PC-9 (cell line): ENCODE measurements at regions not wholly inside any gene's neighbourhood (a gene's known extent, or its start where the extent isn't known, plus 50 kb on each side); places are given as distances from the start of the nearest gene placed in this dataset.
A peak's percentile ranks its signal among the peaks of the same experiment; 100 is the strongest.

Experiments used
- BruUV-seq: library from RNA; stranded (reverse); fragments of 400-500 nt; replicated peaks from 2 replicates; lab custom pipeline; 2021; lab: Mats Ljungman, UMichigan
- CTCF ChIA-PET: fragments of 300-600 bp; sonication (Branson Sonifier 250); formaldehyde crosslinking; loops from one replicate; lab custom pipeline; 2022; ENCODE audit warnings: antibody characterized with exemption; lab: Charles Lee
- POLR2A ChIA-PET: fragments of 300-600 bp; sonication (Branson Sonifier 250); formaldehyde crosslinking; loops from one replicate; lab custom pipeline; 2022; ENCODE audit warnings: antibody characterized with exemption; ENCODE audit not compliant: unreplicated experiment; lab: Charles Lee
- DNase-seq, 2 experiments: peaks; one replicate each; pipeline versions ENCODE4 v3.0.0 to v3.0.0-alpha.2; 2015 to 2022; ENCODE audit warnings: mixed read lengths in 1 of 2
- H2AFZ ChIP-seq: fragments of 200-600 bp; sonication (generic); 2 replicates; pipeline ENCODE4 v1.8.1; 2017; ENCODE audit warnings: antibody characterized with exemption
- H3F3A ChIP-seq: fragments of 200-600 bp; sonication (generic); 2 replicates; pipeline ENCODE4 v1.8.1; 2017; ENCODE audit warnings: antibody characterized with exemption, mild to moderate bottlenecking, low read depth; ENCODE audit not compliant: insufficient read depth
- H3K27ac ChIP-seq: fragments of 200-600 bp; sonication (generic); 2 replicates; pipeline ENCODE4 v1.6.1; 2016; ENCODE audit warnings: mixed run types
- H3K27me3 ChIP-seq: fragments of 200-600 bp; sonication (generic); 2 replicates; pipeline ENCODE4 v1.6.1; 2016; ENCODE audit warnings: low read depth, mixed run types; ENCODE audit not compliant: insufficient read depth
- H3K36me3 ChIP-seq: fragments of 200-600 bp; sonication (generic); 2 replicates; pipeline ENCODE4 v1.6.1; 2016; ENCODE audit warnings: low read depth, mixed run types
- H3K4me1 ChIP-seq: fragments of 200-600 bp; sonication (generic); replicated peaks from 2 replicates; pipeline ENCODE4 v1.6.1; 2016; ENCODE audit warnings: mixed run types; ENCODE audit not compliant: insufficient read depth
- H3K4me2 ChIP-seq: fragments of 200-600 bp; sonication (generic); 2 replicates; pipeline ENCODE4 v1.6.1; 2017; ENCODE audit warnings: mixed run types
- H3K4me3 ChIP-seq: fragments of 200-600 bp; sonication (generic); 2 replicates; pipeline ENCODE4 v1.6.1; 2016; ENCODE audit warnings: mixed run types
- H3K79me2 ChIP-seq: fragments of 200-600 bp; sonication (generic); 2 replicates; pipeline ENCODE4 v1.6.1; 2017; ENCODE audit warnings: low read depth, mixed run types
- H3K9me2 ChIP-seq: fragments of 200-600 bp; sonication (generic); 2 replicates; pipeline ENCODE4 v1.8.1; 2017; ENCODE audit warnings: mild to moderate bottlenecking; ENCODE audit not compliant: insufficient read depth
- H3K9me3 ChIP-seq: fragments of 200-600 bp; sonication (generic); 2 replicates; pipeline ENCODE4 v1.8.1; 2016; ENCODE audit warnings: low read depth; ENCODE audit not compliant: insufficient read depth
- H4K20me1 ChIP-seq: fragments of 200-600 bp; sonication (generic); 2 replicates; pipeline ENCODE4 v1.8.1; 2017; ENCODE audit not compliant: insufficient read depth
- EZH2 ChIP-seq: fragments of 200-600 bp; sonication (generic); IDR thresholded peaks from 2 replicates; pipeline ENCODE4 v1.8.0; 2017; ENCODE audit warnings: antibody characterized with exemption, low read depth
- intact Hi-C: fragments of 100-400 bp; cut with micrococcal nuclease; formaldehyde crosslinking; loops from one replicate; pipeline ENCODE4 v1.10.0; 2022; ENCODE audit not compliant: unreplicated experiment
- TF ChIP-seq, protein P1 (sequence below): fragments of 200-600 bp; sonication (generic); conservative IDR thresholded peaks from 2 replicates; pipeline ENCODE4 v1.6.1; 2017; ENCODE audit warnings: mixed run types, antibody characterized with exemption, mild to moderate bottlenecking, moderate library complexity

DNA sequence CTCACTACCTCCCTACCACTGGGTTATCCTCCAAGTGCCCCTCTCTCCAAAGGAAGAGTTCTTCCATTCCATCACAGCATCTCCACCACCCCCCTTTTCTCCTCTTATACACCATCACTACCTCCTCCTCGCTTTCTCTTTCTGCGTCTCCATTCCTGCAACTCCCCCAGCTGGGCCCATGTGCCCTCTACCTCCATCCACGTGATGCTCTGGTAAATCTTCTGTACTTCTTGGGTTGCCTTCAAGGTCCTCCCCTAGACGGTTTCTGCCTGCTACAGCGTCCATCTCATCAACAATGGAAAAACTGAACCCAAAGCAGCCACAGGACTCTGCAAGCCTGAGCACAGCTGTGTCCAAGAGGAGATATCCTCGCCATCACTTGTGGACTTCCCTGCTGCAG lies 129.5 kb upstream of the SLCO3A1 start:
- DNase-seq: no peak
- Histone ChIP-seq H3K4me3 (no peak overlapping the region), H4K20me1 (no peaks in the 10 kb centered on the region), H3K4me1 (no peaks in the 10 kb centered on the region), H3K27ac (no peak overlapping the region), H2AFZ (no peak overlapping the region), H3K4me2 (no peak overlapping the region), H3K9me2 (peaks cover 4% of the 10 kb centered on the region; the same call in 1 of the 2 replicates), H3K27me3 (no peaks in the 10 kb centered on the region), H3K79me2 (no peaks in the 10 kb centered on the region), H3K36me3 (no peaks in the 10 kb centered on the region), H3K9me3 (no peaks in the 10 kb centered on the region), H3F3A (no peaks in the 10 kb centered on the region)
- POLR2A ChIA-PET: no interaction called here
- CTCF ChIA-PET: no interaction called here
- intact Hi-C loops: no loop called here
- BruUV-seq: no TSS peak
- TF ChIP-seq, protein P1, sequence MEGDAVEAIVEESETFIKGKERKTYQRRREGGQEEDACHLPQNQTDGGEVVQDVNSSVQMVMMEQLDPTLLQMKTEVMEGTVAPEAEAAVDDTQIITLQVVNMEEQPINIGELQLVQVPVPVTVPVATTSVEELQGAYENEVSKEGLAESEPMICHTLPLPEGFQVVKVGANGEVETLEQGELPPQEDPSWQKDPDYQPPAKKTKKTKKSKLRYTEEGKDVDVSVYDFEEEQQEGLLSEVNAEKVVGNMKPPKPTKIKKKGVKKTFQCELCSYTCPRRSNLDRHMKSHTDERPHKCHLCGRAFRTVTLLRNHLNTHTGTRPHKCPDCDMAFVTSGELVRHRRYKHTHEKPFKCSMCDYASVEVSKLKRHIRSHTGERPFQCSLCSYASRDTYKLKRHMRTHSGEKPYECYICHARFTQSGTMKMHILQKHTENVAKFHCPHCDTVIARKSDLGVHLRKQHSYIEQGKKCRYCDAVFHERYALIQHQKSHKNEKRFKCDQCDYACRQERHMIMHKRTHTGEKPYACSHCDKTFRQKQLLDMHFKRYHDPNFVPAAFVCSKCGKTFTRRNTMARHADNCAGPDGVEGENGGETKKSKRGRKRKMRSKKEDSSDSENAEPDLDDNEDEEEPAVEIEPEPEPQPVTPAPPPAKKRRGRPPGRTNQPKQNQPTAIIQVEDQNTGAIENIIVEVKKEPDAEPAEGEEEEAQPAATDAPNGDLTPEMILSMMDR: no peak
- no peak for TF ChIP-seq EZH2

DNA sequence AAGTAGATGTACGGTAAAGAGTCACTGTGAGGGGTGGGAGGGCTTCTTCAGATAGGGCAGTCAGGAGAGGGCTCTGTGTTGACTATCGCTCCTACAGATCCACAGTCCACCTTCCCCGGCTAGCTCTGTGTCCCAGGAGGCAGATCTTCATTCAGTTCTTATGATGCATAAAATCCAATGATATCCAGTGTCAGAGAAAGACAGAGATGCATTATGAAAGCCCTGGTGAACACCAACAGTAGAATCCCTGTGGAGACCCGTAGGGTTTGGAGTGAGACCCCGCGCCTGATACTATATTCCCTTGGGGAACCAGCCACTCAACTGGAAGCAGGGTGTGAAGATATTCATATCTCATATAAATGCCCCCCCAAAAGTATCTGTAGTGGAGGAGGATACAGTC lies 119.8 kb upstream of the SLCO3A1 start:
- H3K4me1 ChIP-seq: no peaks in the 10 kb centered on the region
- ChIA-PET CTCF (no interaction called here), POLR2A (no interaction called here)
- no peak overlapping the region for H3K27ac ChIP-seq
- TF ChIP-seq EZH2: no peak
- TF ChIP-seq, protein P1: no peak
- H3K79me2 ChIP-seq: no peaks in the 10 kb centered on the region
- no TSS peak for BruUV-seq
- no peaks in the 10 kb centered on the region for H3K9me3 ChIP-seq
- H3F3A ChIP-seq: no peaks in the 10 kb centered on the region
- H3K27me3 ChIP-seq: no peaks in the 10 kb centered on the region
- H3K4me2 ChIP-seq: no peak overlapping the region
- intact Hi-C loops: no loop called here
- no peak overlapping the region for H2AFZ ChIP-seq
- no peaks in the 10 kb centered on the region for H4K20me1 ChIP-seq
- no peaks in the 10 kb centered on the region for H3K36me3 ChIP-seq
- H3K9me2 ChIP-seq: no peaks in the 10 kb centered on the region
- DNase-seq: no peak
- H3K4me3 ChIP-seq: no peak overlapping the region

DNA sequence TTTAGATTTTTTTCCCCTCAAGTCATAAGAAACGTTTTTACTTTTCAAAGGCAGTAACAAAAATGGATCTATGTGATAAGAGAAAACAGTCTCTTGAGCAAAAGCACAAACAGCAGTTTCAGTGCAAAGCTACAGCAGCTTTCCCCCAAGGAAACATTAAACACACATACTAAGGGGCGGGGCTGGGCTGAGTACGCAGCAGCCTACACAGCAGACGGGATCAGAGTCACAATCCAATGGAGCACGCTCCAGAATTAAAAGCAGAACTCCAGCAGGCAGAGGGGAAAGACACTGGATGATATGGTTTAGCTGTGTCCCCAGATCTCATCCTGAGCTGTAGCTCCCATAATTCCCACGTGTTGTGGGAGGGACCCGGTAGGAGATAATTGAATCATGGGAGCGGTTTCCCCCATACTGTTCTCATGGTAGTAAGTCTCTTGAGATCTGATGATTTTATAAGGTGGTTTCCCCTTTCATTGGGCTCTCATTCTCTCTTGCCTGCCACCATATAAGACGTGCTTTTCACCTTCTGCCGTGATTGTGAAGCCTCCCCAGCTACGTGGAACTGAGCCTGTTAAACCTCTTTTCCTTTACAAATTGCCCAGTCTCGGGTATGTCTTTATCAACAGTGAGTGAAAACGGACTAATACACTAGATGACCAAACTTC lies 116.2 kb upstream of the SLCO3A1 start:
- Histone ChIP-seq H3F3A (no peaks in the 10 kb centered on the region), H3K9me3 (no peaks in the 10 kb centered on the region), H3K4me2 (peak overlapping the region; percentile 37), H3K27ac (no peak overlapping the region), H3K4me3 (peak overlapping the region; percentile 14), H4K20me1 (no peaks in the 10 kb centered on the region), H3K27me3 (no peaks in the 10 kb centered on the region), H2AFZ (peak overlapping the region; percentile 77), H3K36me3 (no peaks in the 10 kb centered on the region), H3K9me2 (no peaks in the 10 kb centered on the region), H3K79me2 (no peaks in the 10 kb centered on the region), H3K4me1 (no peaks in the 10 kb centered on the region)
- DNase-seq: no peak
- CTCF ChIA-PET: no interaction called here
- POLR2A ChIA-PET: no interaction called here
- no TSS peak for BruUV-seq
- intact Hi-C loops: no loop called here
- no peak for TF ChIP-seq EZH2
- TF ChIP-seq, protein P1: no peak
